RWPE1 (cell line): ENCODE measurements at regions not wholly inside any gene's neighbourhood (a gene's known extent, or its start where the extent isn't known, plus 50 kb on each side); places are given as distances from the start of the nearest gene placed in this dataset.

Experiments used
- CTCF ChIA-PET: fragments of 350-600 bp; sonication (Branson Sonifier 250); formaldehyde crosslinking; extraction: SDS; loops from one replicate; lab custom pipeline; 2021; lab: Yijun Ruan, JAX
- POLR2A ChIA-PET: fragments of 400-600 bp; formaldehyde crosslinking; extraction: SDS; loops from one replicate; lab custom pipeline; 2020; ENCODE audit warnings: antibody characterized with exemption; ENCODE audit not compliant: low non-redundant PET; lab: Yijun Ruan, JAX
- DNase-seq: peaks from one replicate; pipeline ENCODE4 v3.0.0; 2012; ENCODE audit warnings: low spot score
- H3K27ac ChIP-seq: fragments of 450-650 bp; 2 replicates; pipeline ENCODE4 v1.5.1; 2017
- CTCF ChIP-seq: fragments of 450-650 bp; conservative IDR thresholded peaks from 2 replicates; pipeline ENCODE4 v1.5.1; 2017; ENCODE audit warnings: low read depth, mild to moderate bottlenecking

GRCh38 chr1:14118691-14119485 lies 418.9 kb downstream of the PRDM2 start:
- DNase-seq = no peak
- no peak for TF ChIP-seq CTCF
- POLR2A ChIA-PET = no interaction called here

GRCh38 chr1:14120895-14121294 lies 420.9 kb downstream of the PRDM2 start:
- DNase-seq = peak; percentile 56
- no peak overlapping the region for H3K27ac ChIP-seq
- no peak for TF ChIP-seq CTCF
- CTCF ChIA-PET = no interaction called here
- POLR2A ChIA-PET = no interaction called here

More at GRCh38 chr1:14118691-14119485, 418.9 kb downstream of the PRDM2 start:
- CTCF ChIA-PET = no interaction called here
- H3K27ac ChIP-seq = no peak overlapping the region

- ChIA-PET CTCF (no interaction called here), POLR2A (no interaction called here)
- no peak for TF ChIP-seq CTCF
- no peak overlapping the region for H3K27ac ChIP-seq
- DNase-seq = no peak
These were observed 428.1 kb downstream of the PRDM2 start for GRCh38 chr1:14128096-14128495.

GRCh38 chr1:14129009-14129408 lies 429.0 kb downstream of the PRDM2 start:
- TF ChIP-seq CTCF = no peak
- no peak for DNase-seq
- H3K27ac ChIP-seq = no peak overlapping the region
- ChIA-PET CTCF (interaction anchor here (0.8 kb wide), 1 partner anchor 15 kb away, joined by 3 read pairs; no protein-coding TSS in a partner anchor), POLR2A (no interaction called here)

GRCh38 chr1:14135070-14135469 lies 435.1 kb downstream of the PRDM2 start:
- POLR2A ChIA-PET = no interaction called here
- no peak for TF ChIP-seq CTCF
- no peak overlapping the region for H3K27ac ChIP-seq
- CTCF ChIA-PET = no interaction called here
- no peak for DNase-seq

- TF ChIP-seq CTCF = no peak
- H3K27ac ChIP-seq = peak overlapping the region; percentile 86
- DNase-seq = no peak
- POLR2A ChIA-PET = no interaction called here
- CTCF ChIA-PET = no interaction called here
These were observed 436.3 kb downstream of the PRDM2 start for GRCh38 chr1:14136152-14136763.
